GM23338 (cell line): ENCODE measurements at regions not wholly inside any gene's neighbourhood (a gene's known extent, or its start where the extent isn't known, plus 50 kb on each side); places are given as distances from the start of the nearest gene placed in this dataset.

Experiments used
- ATAC-seq: fragments of 200-7000 bp; cut with Tn5 transposase; 3 replicates; pipeline ENCODE4 v1.9.1; 2020
- DNase-seq: peaks from one replicate; pipeline ENCODE4 v3.0.0-alpha.2; 2015; ENCODE audit warnings: low spot score
- H2AFZ ChIP-seq: fragments of 200-600 bp; sonication (generic); 2 replicates; pipeline ENCODE4 v1.8.0; 2016; ENCODE audit warnings: antibody characterized with exemption, mild to moderate bottlenecking, moderate library complexity
- H3F3A ChIP-seq: fragments of 200-600 bp; sonication (generic); replicated peaks from 2 replicates; pipeline ENCODE4 v1.8.0; 2017; ENCODE audit warnings: antibody characterized with exemption, mixed run types, low read depth
- H3K27ac ChIP-seq: fragments of 200-600 bp; sonication (generic); 2 replicates; pipeline ENCODE4 v1.6.1; 2016; ENCODE audit warnings: low read depth
- H3K27me3 ChIP-seq: fragments of 200-600 bp; sonication (generic); 2 replicates; pipeline ENCODE4 v1.8.0; 2016; ENCODE audit warnings: mild to moderate bottlenecking, mixed run types, moderate library complexity; ENCODE audit not compliant: insufficient read depth
- H3K36me3 ChIP-seq: fragments of 200-600 bp; sonication (generic); 2 replicates; pipeline ENCODE4 v1.8.0; 2016; ENCODE audit warnings: mild to moderate bottlenecking; ENCODE audit not compliant: insufficient read depth
- H3K4me1 ChIP-seq: fragments of 200-600 bp; sonication (generic); 2 replicates; pipeline ENCODE4 v1.8.0; 2016; ENCODE audit warnings: mild to moderate bottlenecking, moderate library complexity; ENCODE audit not compliant: insufficient read depth
- H3K4me2 ChIP-seq: fragments of 200-600 bp; sonication (generic); 2 replicates; pipeline ENCODE4 v1.7.1; 2017; ENCODE audit warnings: mixed run types
- H3K4me3 ChIP-seq: fragments of 200-600 bp; sonication (generic); 2 replicates; pipeline ENCODE4 v1.6.1; 2016; ENCODE audit warnings: mixed run types
- H3K79me2 ChIP-seq: fragments of 200-600 bp; sonication (generic); replicated peaks from 2 replicates; pipeline ENCODE4 v1.8.0; 2017; ENCODE audit warnings: mild to moderate bottlenecking; ENCODE audit not compliant: insufficient read depth
- H3K9me2 ChIP-seq: fragments of 200-600 bp; sonication (generic); 2 replicates; pipeline ENCODE4 v1.8.0; 2017; ENCODE audit not compliant: insufficient read depth
- H4K20me1 ChIP-seq: fragments of 200-600 bp; sonication (generic); replicated peaks from 2 replicates; pipeline ENCODE4 v1.8.0; 2017; ENCODE audit warnings: mild to moderate bottlenecking; ENCODE audit not compliant: insufficient read depth
- H3K27ac Mint-ChIP-seq: 2 replicates; pipeline ENCODE4 v1.8.0; 2020; ENCODE audit warnings: inconsistent platforms, mild to moderate bottlenecking, moderate library complexity, mixed read lengths
- H3K27me3 Mint-ChIP-seq: 3 replicates; pipeline ENCODE4 v1.8.0; 2022; ENCODE audit warnings: low read depth, mild to moderate bottlenecking, moderate library complexity, mixed read lengths, inconsistent platforms; ENCODE audit not compliant: insufficient read depth, poor library complexity
- H3K36me3 Mint-ChIP-seq: 3 replicates; pipeline ENCODE4 v1.8.0; 2021; ENCODE audit warnings: low read depth, mild to moderate bottlenecking, inconsistent platforms, moderate library complexity, mixed read lengths
- H3K4me1 Mint-ChIP-seq: 3 replicates; pipeline ENCODE4 v1.8.0; 2020; ENCODE audit warnings: mild to moderate bottlenecking, inconsistent platforms, mixed read lengths
- H3K4me3 Mint-ChIP-seq: 3 replicates; pipeline ENCODE4 v1.8.0; 2021; ENCODE audit warnings: moderate library complexity, mild to moderate bottlenecking, inconsistent platforms, mixed read lengths
- H3K9me3 Mint-ChIP-seq: 3 replicates; pipeline ENCODE4 v1.8.0; 2020; ENCODE audit warnings: moderate library complexity, mild to moderate bottlenecking, inconsistent platforms, mixed read lengths
- EZH2phosphoT487 ChIP-seq: fragments of 200-600 bp; sonication (generic); IDR thresholded peaks from one replicate; pipeline ENCODE4 v1.8.1; 2018; ENCODE audit warnings: antibody characterized with exemption; ENCODE audit not compliant: unreplicated experiment
- NANOG ChIP-seq: IDR thresholded peaks from 2 replicates; pipeline ENCODE4 v1.6.1; 2016; ENCODE audit warnings: antibody characterized with exemption, borderline replicate concordance
- POLR2AphosphoS5 ChIP-seq: IDR thresholded peaks from 2 replicates; pipeline ENCODE4 v1.6.1; 2016; ENCODE audit warnings: antibody characterized with exemption, low read depth
- STAT1 ChIP-seq: IDR thresholded peaks from one replicate; pipeline ENCODE4 v1.6.1; 2016; ENCODE audit warnings: antibody characterized with exemption; ENCODE audit not compliant: unreplicated experiment
- ZNF114 ChIP-seq: fragments of 250-450 bp; sonication (Bioruptor Pico); IDR thresholded peaks from 2 replicates; pipeline ENCODE4 v1.5.0; 2020; ENCODE audit warnings: mild to moderate bottlenecking, moderate library complexity
- ZNF331 ChIP-seq: fragments of 250-450 bp; sonication (Bioruptor Pico); IDR thresholded peaks from 2 replicates; pipeline ENCODE4 v1.5.0; 2020; ENCODE audit warnings: low read depth, mild to moderate bottlenecking, moderate library complexity
- TF ChIP-seq, protein P1 (sequence below): IDR thresholded peaks from 2 replicates; pipeline ENCODE4 v1.6.1; 2016; ENCODE audit warnings: antibody characterized with exemption
- TF ChIP-seq, protein P2 (sequence below): IDR thresholded peaks from one replicate; pipeline ENCODE4 v1.6.1; 2018; ENCODE audit warnings: antibody characterized with exemption; ENCODE audit not compliant: unreplicated experiment
- TF ChIP-seq, protein P3 (sequence below), 2 experiments: fragments of 200-600 bp in 1 of 2; sonication (generic) in 1 of 2; conservative IDR thresholded peaks; 2 replicates each; pipeline versions ENCODE4 v1.5.1 to v1.6.1; 2016 to 2017; ENCODE audit warnings: antibody characterized with exemption in 2 of 2, low read depth in 2 of 2, mild to moderate bottlenecking in 2 of 2, moderate library complexity in 1 of 2
- TF ChIP-seq, protein P4 (sequence below): fragments of 250-450 bp; sonication (Bioruptor Pico); IDR thresholded peaks from 2 replicates; pipeline ENCODE4 v1.5.0; 2020; ENCODE audit warnings: mild to moderate bottlenecking, moderate library complexity

DNA sequence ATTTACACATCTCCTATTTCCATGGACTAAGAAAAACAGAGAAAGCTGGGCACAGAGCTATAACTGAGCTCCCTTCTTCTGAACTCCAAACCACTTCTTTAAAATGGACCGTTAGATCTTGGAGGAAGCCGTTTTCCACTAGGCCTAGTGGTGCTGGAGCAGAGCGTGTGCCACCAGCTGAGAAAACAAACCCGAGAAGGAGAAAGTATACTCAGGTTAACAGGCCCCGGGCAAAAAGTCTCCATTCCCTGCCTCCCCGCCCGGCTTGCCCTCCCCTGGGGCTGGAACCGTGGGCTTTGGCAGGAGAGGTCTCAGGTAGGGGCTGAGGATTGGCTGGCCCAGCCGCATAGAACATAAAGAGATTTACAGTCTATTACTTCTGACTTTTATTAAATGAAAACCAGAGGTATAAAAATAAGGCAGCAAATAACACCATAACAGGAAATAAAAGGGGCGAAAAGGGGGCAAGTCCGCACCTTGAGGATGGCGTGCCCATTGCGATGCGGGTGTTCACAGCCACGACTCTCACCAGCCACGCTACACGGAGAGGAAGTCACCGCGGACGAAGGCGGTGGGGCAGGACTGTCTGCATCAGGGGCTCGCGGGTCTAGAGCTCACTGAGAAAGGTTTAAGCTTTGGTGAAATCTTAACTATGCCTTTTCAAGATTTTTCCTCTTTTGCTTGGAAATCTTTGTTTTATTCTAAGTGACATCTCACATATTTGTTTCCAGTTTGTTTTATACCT is 191.2 kb upstream of the GMDS start:
- H3K4me3 ChIP-seq, result no peak overlapping the region
- no peak overlapping the region for H3K27ac ChIP-seq
- H2AFZ ChIP-seq, result no peak overlapping the region
- H3K36me3 Mint-ChIP-seq, result no peaks in the 10 kb centered on the region
- no peak overlapping the region for H3K27ac Mint-ChIP-seq
- H3K36me3 ChIP-seq, result no peaks in the 10 kb centered on the region
- no peaks in the 10 kb centered on the region; the same call in 2 of the 3 replicates for H3K9me3 Mint-ChIP-seq
- H3K4me3 Mint-ChIP-seq, result no peak overlapping the region
- no peaks in the 10 kb centered on the region for H3K79me2 ChIP-seq
- H4K20me1 ChIP-seq, result no peaks in the 10 kb centered on the region
- H3K4me1 Mint-ChIP-seq, result peaks cover 5% of the 10 kb centered on the region
- ATAC-seq, result no peak
- peaks cover 8% of the 10 kb centered on the region for H3K27me3 Mint-ChIP-seq
- peaks cover 3% of the 10 kb centered on the region; the same call in 1 of the 2 replicates for H3K9me2 ChIP-seq
- no peak overlapping the region for H3K4me2 ChIP-seq
- TF ChIP-seq ZNF331 (CRISPR knock-in tag) (no peak), POLR2AphosphoS5 (no peak), ZNF114 (no peak), EZH2phosphoT487 (no peak), STAT1 (no peak), NANOG (no peak)
- TF ChIP-seq, protein P1, sequence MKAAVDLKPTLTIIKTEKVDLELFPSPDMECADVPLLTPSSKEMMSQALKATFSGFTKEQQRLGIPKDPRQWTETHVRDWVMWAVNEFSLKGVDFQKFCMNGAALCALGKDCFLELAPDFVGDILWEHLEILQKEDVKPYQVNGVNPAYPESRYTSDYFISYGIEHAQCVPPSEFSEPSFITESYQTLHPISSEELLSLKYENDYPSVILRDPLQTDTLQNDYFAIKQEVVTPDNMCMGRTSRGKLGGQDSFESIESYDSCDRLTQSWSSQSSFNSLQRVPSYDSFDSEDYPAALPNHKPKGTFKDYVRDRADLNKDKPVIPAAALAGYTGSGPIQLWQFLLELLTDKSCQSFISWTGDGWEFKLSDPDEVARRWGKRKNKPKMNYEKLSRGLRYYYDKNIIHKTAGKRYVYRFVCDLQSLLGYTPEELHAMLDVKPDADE, result no peak
- TF ChIP-seq, protein P2, sequence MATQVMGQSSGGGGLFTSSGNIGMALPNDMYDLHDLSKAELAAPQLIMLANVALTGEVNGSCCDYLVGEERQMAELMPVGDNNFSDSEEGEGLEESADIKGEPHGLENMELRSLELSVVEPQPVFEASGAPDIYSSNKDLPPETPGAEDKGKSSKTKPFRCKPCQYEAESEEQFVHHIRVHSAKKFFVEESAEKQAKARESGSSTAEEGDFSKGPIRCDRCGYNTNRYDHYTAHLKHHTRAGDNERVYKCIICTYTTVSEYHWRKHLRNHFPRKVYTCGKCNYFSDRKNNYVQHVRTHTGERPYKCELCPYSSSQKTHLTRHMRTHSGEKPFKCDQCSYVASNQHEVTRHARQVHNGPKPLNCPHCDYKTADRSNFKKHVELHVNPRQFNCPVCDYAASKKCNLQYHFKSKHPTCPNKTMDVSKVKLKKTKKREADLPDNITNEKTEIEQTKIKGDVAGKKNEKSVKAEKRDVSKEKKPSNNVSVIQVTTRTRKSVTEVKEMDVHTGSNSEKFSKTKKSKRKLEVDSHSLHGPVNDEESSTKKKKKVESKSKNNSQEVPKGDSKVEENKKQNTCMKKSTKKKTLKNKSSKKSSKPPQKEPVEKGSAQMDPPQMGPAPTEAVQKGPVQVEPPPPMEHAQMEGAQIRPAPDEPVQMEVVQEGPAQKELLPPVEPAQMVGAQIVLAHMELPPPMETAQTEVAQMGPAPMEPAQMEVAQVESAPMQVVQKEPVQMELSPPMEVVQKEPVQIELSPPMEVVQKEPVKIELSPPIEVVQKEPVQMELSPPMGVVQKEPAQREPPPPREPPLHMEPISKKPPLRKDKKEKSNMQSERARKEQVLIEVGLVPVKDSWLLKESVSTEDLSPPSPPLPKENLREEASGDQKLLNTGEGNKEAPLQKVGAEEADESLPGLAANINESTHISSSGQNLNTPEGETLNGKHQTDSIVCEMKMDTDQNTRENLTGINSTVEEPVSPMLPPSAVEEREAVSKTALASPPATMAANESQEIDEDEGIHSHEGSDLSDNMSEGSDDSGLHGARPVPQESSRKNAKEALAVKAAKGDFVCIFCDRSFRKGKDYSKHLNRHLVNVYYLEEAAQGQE, result no peak
- TF ChIP-seq, protein P3, sequence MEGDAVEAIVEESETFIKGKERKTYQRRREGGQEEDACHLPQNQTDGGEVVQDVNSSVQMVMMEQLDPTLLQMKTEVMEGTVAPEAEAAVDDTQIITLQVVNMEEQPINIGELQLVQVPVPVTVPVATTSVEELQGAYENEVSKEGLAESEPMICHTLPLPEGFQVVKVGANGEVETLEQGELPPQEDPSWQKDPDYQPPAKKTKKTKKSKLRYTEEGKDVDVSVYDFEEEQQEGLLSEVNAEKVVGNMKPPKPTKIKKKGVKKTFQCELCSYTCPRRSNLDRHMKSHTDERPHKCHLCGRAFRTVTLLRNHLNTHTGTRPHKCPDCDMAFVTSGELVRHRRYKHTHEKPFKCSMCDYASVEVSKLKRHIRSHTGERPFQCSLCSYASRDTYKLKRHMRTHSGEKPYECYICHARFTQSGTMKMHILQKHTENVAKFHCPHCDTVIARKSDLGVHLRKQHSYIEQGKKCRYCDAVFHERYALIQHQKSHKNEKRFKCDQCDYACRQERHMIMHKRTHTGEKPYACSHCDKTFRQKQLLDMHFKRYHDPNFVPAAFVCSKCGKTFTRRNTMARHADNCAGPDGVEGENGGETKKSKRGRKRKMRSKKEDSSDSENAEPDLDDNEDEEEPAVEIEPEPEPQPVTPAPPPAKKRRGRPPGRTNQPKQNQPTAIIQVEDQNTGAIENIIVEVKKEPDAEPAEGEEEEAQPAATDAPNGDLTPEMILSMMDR (conservative IDR thresholded peaks at IDR 0.05; ENCODE audit: low read depth in 2 of 2), result no peak
- TF ChIP-seq, protein P4, sequence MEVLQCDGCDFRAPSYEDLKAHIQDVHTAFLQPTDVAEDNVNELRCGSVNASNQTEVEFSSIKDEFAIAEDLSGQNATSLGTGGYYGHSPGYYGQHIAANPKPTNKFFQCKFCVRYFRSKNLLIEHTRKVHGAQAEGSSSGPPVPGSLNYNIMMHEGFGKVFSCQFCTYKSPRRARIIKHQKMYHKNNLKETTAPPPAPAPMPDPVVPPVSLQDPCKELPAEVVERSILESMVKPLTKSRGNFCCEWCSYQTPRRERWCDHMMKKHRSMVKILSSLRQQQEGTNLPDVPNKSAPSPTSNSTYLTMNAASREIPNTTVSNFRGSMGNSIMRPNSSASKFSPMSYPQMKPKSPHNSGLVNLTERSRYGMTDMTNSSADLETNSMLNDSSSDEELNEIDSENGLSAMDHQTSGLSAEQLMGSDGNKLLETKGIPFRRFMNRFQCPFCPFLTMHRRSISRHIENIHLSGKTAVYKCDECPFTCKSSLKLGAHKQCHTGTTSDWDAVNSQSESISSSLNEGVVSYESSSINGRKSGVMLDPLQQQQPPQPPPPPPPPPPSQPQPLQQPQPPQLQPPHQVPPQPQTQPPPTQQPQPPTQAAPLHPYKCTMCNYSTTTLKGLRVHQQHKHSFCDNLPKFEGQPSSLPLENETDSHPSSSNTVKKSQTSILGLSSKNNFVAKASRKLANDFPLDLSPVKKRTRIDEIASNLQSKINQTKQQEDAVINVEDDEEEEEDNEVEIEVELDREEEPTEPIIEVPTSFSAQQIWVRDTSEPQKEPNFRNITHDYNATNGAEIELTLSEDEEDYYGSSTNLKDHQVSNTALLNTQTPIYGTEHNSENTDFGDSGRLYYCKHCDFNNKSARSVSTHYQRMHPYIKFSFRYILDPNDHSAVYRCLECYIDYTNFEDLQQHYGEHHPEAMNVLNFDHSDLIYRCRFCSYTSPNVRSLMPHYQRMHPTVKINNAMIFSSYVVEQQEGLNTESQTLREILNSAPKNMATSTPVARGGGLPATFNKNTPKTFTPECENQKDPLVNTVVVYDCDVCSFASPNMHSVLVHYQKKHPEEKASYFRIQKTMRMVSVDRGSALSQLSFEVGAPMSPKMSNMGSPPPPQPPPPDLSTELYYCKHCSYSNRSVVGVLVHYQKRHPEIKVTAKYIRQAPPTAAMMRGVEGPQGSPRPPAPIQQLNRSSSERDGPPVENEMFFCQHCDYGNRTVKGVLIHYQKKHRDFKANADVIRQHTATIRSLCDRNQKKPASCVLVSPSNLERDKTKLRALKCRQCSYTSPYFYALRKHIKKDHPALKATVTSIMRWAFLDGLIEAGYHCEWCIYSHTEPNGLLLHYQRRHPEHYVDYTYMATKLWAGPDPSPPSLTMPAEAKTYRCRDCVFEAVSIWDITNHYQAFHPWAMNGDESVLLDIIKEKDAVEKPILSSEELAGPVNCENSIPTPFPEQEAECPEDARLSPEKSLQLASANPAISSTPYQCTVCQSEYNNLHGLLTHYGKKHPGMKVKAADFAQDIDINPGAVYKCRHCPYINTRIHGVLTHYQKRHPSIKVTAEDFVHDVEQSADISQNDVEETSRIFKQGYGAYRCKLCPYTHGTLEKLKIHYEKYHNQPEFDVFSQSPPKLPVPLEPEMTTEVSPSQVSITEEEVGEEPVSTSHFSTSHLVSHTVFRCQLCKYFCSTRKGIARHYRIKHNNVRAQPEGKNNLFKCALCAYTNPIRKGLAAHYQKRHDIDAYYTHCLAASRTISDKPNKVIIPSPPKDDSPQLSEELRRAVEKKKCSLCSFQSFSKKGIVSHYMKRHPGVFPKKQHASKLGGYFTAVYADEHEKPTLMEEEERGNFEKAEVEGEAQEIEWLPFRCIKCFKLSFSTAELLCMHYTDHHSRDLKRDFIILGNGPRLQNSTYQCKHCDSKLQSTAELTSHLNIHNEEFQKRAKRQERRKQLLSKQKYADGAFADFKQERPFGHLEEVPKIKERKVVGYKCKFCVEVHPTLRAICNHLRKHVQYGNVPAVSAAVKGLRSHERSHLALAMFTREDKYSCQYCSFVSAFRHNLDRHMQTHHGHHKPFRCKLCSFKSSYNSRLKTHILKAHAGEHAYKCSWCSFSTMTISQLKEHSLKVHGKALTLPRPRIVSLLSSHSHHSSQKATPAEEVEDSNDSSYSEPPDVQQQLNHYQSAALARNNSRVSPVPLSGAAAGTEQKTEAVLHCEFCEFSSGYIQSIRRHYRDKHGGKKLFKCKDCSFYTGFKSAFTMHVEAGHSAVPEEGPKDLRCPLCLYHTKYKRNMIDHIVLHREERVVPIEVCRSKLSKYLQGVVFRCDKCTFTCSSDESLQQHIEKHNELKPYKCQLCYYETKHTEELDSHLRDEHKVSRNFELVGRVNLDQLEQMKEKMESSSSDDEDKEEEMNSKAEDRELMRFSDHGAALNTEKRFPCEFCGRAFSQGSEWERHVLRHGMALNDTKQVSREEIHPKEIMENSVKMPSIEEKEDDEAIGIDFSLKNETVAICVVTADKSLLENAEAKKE (CRISPR knock-in tag), result no peak
- 0 out of 2 replicates have a peak, but pooled peaks cover 3% of the 10 kb centered on the region for H3K4me1 ChIP-seq
- no peaks in the 10 kb centered on the region for H3F3A ChIP-seq
- no peaks in the 10 kb centered on the region for H3K27me3 ChIP-seq
- DNase-seq, result no peak
